ENCODE measurements at regions not wholly inside any gene's neighbourhood (a gene's known extent, or its start where the extent isn't known, plus 50 kb on each side); places are given as distances from the start of the nearest gene placed in this dataset.

GRCh38 chr10:91117505-91117904, 103.0 kb upstream of the PCGF5 start:
- Histone ChIP-seq H3K36me3 (ENCODE audit: control insufficient read depth, insufficient read depth, low read length) (no peaks in the 10 kb centered on the region; the same call in 1 of the 2 replicates), H3K27ac (ENCODE audit: low read length) (no peak overlapping the region), H3K9me3 (ENCODE audit: control insufficient read depth, insufficient read depth, low read depth, low read length) (no peaks in the 10 kb centered on the region), H3K27me3 (ENCODE audit: control insufficient read depth, insufficient read depth, low read length) (peaks cover 15% of the 10 kb centered on the region), H3K4me3 (ENCODE audit: low read depth in 2 of 2, low read length in 2 of 2) (no peak overlapping the region), H3K4me1 (ENCODE audit: control insufficient read depth, insufficient read depth, low read length) (no peaks in the 10 kb centered on the region)
- in situ Hi-C loops (cut with HindIII; ENCODE audit: low pct_unique_long_range_greater_than_20kb, low sequenced_read_pairs) (no loop called here), intact Hi-C loops (cut with micrococcal nuclease; ENCODE audit: unreplicated experiment) (no loop called here)
- no peak for DNase-seq (ENCODE audit: low read depth, low spot score)
- no TSS peak for BruUV-seq (replicated peaks)
- no peak for TF ChIP-seq TCF7L2 (IDR thresholded peaks at IDR 0.05; ENCODE audit: low read depth, low read length)
- TF ChIP-seq POLR2AphosphoS5 (IDR thresholded peaks at IDR 0.05; ENCODE audit: low read depth, low read length), result no peak
- TF ChIP-seq REST (IDR thresholded peaks at IDR 0.05; ENCODE audit: insufficient read depth in 1 of 2, low read depth in 2 of 2, low read length in 1 of 2), result no peak
- no peak for TF ChIP-seq SIN3A (IDR thresholded peaks at IDR 0.05; ENCODE audit: borderline replicate concordance, insufficient read depth, low read depth, low read length)
- TF ChIP-seq CTCF (IDR thresholded peaks at IDR 0.05), result no peak
- ChIA-PET POLR2A (no interaction called here), CTCF (no interaction called here)
- ATAC-seq, result no peak

GRCh38 chr10:91120348-91120747, 100.1 kb upstream of the PCGF5 start:
- no peak for DNase-seq (ENCODE audit: low read depth, low spot score)
- no TSS peak for BruUV-seq (replicated peaks)
- Histone ChIP-seq H3K4me1 (ENCODE audit: control insufficient read depth, insufficient read depth, low read length) (no peaks in the 10 kb centered on the region), H3K27ac (ENCODE audit: low read length) (no peak overlapping the region), H3K9me3 (ENCODE audit: control insufficient read depth, insufficient read depth, low read depth, low read length) (no peaks in the 10 kb centered on the region), H3K36me3 (ENCODE audit: control insufficient read depth, insufficient read depth, low read length) (no peaks in the 10 kb centered on the region; the same call in 1 of the 2 replicates), H3K4me3 (ENCODE audit: low read depth in 2 of 2, low read length in 2 of 2) (no peak overlapping the region), H3K27me3 (ENCODE audit: control insufficient read depth, insufficient read depth, low read length) (peaks cover 20% of the 10 kb centered on the region)
- ChIA-PET POLR2A (no interaction called here), CTCF (no interaction called here)
- intact Hi-C loops (cut with micrococcal nuclease; ENCODE audit: unreplicated experiment), result no loop called here
- in situ Hi-C loops (cut with HindIII; ENCODE audit: low pct_unique_long_range_greater_than_20kb, low sequenced_read_pairs), result no loop called here
- no peak for ATAC-seq
- TF ChIP-seq REST (IDR thresholded peaks at IDR 0.05; ENCODE audit: insufficient read depth in 1 of 2, low read depth in 2 of 2, low read length in 1 of 2) (no peak), SIN3A (IDR thresholded peaks at IDR 0.05; ENCODE audit: borderline replicate concordance, insufficient read depth, low read depth, low read length) (no peak), TCF7L2 (IDR thresholded peaks at IDR 0.05; ENCODE audit: low read depth, low read length) (no peak), POLR2AphosphoS5 (IDR thresholded peaks at IDR 0.05; ENCODE audit: low read depth, low read length) (no peak), CTCF (IDR thresholded peaks at IDR 0.05) (no peak)
